Loucy (cell line): ENCODE measurements at regions not wholly inside any gene's neighbourhood (a gene's known extent, or its start where the extent isn't known, plus 50 kb on each side); places are given as distances from the start of the nearest gene placed in this dataset.

Experiments used
- H2AFZ ChIP-seq: fragments of 200-600 bp; sonication (generic); 2 replicates; pipeline ENCODE4 v1.6.0; 2016; ENCODE audit warnings: antibody characterized with exemption, mild to moderate bottlenecking, low read length, moderate library complexity
- H3F3A ChIP-seq: fragments of 200-600 bp; 2 replicates; pipeline ENCODE4 v1.6.0; 2016; ENCODE audit warnings: antibody characterized with exemption, low read depth, mild to moderate bottlenecking
- H3K27me3 ChIP-seq: fragments of 200-600 bp; sonication (generic); 2 replicates; pipeline ENCODE4 v1.6.1; 2014; ENCODE audit warnings: low read length, mild to moderate bottlenecking; ENCODE audit not compliant: insufficient read depth, poor library complexity, severe bottlenecking
- H3K36me3 ChIP-seq: fragments of 200-600 bp; sonication (generic); 2 replicates; pipeline ENCODE4 v1.6.1; 2016; ENCODE audit warnings: low read length; ENCODE audit not compliant: insufficient read depth
- H3K4me1 ChIP-seq: fragments of 200-600 bp; sonication (generic); 2 replicates; pipeline ENCODE4 v1.5.1; 2014; ENCODE audit warnings: low read length, mild to moderate bottlenecking; ENCODE audit not compliant: insufficient read depth, poor library complexity, severe bottlenecking
- H3K4me2 ChIP-seq: fragments of 200-600 bp; sonication (generic); 2 replicates; pipeline ENCODE4 v1.6.0; 2014; ENCODE audit warnings: antibody characterized with exemption, low read length, low read depth, mild to moderate bottlenecking; ENCODE audit not compliant: poor library complexity, severe bottlenecking
- H3K4me3 ChIP-seq: fragments of 200-600 bp; sonication (generic); 2 replicates; pipeline ENCODE4 v1.5.1; 2014; ENCODE audit warnings: low read length, mild to moderate bottlenecking, mixed read lengths; ENCODE audit not compliant: poor library complexity, severe bottlenecking
- H3K79me2 ChIP-seq: fragments of 200-600 bp; sonication (generic); 2 replicates; pipeline ENCODE4 v1.6.1; 2014; ENCODE audit warnings: low read length; ENCODE audit not compliant: insufficient read depth
- H3K9ac ChIP-seq: fragments of 200-600 bp; sonication (generic); 2 replicates; pipeline ENCODE4 v1.6.0; 2014; ENCODE audit warnings: mild to moderate bottlenecking, low read depth, low read length, moderate library complexity; ENCODE audit not compliant: poor library complexity, severe bottlenecking
- H3K9me2 ChIP-seq: fragments of 200-600 bp; sonication (generic); replicated peaks from 2 replicates; pipeline ENCODE4 v1.6.1; 2016; ENCODE audit warnings: low read depth, low read length, mixed read lengths
- H3K9me3 ChIP-seq: fragments of 200-600 bp; sonication (generic); 2 replicates; pipeline ENCODE4 v1.6.1; 2014; ENCODE audit warnings: mild to moderate bottlenecking, antibody characterized with exemption, low read length, low read depth; ENCODE audit not compliant: insufficient read depth
- H4K20me1 ChIP-seq: fragments of 200-600 bp; sonication (generic); 2 replicates; pipeline ENCODE4 v1.6.0; 2014; ENCODE audit warnings: antibody characterized with exemption, low read length, mild to moderate bottlenecking; ENCODE audit not compliant: insufficient read depth, poor library complexity, severe bottlenecking
- CTCF ChIP-seq: fragments of 200-600 bp; sonication (generic); conservative IDR thresholded peaks from 2 replicates; pipeline ENCODE4 v1.5.1; 2014; ENCODE audit warnings: mild to moderate bottlenecking, antibody characterized with exemption, low read length
- EZH2phosphoT487 ChIP-seq: fragments of 200-600 bp; IDR thresholded peaks from 2 replicates; pipeline ENCODE4 v1.6.1; 2018; ENCODE audit warnings: antibody characterized with exemption, mild to moderate bottlenecking, moderate library complexity, borderline replicate concordance

- no peaks in the 10 kb centered on the region for H3K4me1 ChIP-seq
- TF ChIP-seq EZH2phosphoT487 (no peak), CTCF (no peak)
- no peak overlapping the region for H3K9ac ChIP-seq
- no peak overlapping the region for H2AFZ ChIP-seq
- H3K79me2 ChIP-seq: no peaks in the 10 kb centered on the region
- no peaks in the 10 kb centered on the region for H3F3A ChIP-seq
- H3K4me3 ChIP-seq: no peak overlapping the region
- H3K9me2 ChIP-seq: no peaks in the 10 kb centered on the region
- no peak overlapping the region for H3K4me2 ChIP-seq
- no peaks in the 10 kb centered on the region for H3K9me3 ChIP-seq
- no peaks in the 10 kb centered on the region for H3K36me3 ChIP-seq
- no peaks in the 10 kb centered on the region for H3K27me3 ChIP-seq
- H4K20me1 ChIP-seq: no peaks in the 10 kb centered on the region
Observed at GRCh38 chrX:111008126-111008525, 87.9 kb upstream of the PAK3 start.

- Histone ChIP-seq H3K27me3 (no peaks in the 10 kb centered on the region), H3K4me1 (no peaks in the 10 kb centered on the region), H3K4me3 (no peak overlapping the region), H3K9ac (no peak overlapping the region), H3K79me2 (no peaks in the 10 kb centered on the region), H4K20me1 (no peaks in the 10 kb centered on the region), H3K9me2 (no peaks in the 10 kb centered on the region), H3F3A (no peaks in the 10 kb centered on the region), H2AFZ (no peak overlapping the region), H3K9me3 (no peaks in the 10 kb centered on the region), H3K36me3 (no peaks in the 10 kb centered on the region), H3K4me2 (no peak overlapping the region)
- TF ChIP-seq CTCF: no peak
Observed at GRCh38 chrX:111007238-111007637, 88.8 kb upstream of the PAK3 start.

DNA sequence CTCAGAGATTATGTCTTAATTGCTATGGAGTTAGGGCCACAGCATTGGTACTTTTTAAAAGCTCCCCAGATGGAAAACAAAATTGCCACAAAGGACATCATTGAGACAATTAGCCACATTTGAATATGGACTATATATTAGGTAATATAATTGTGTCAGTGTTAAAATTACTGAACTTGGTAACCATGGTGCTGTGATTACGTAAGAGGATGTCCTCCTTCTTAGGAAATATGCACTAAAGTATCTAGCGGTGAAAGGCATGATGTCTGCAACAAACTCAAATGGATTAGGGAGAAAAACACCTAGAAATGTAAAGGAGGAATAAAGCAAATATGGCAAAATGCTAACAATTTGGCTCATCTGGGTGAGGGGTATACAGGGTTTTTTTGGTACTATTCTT, 89.9 kb upstream of the PAK3 start:
- H3K27me3 ChIP-seq: no peaks in the 10 kb centered on the region
- H3K4me2 ChIP-seq: no peak overlapping the region
- no peak overlapping the region for H3K4me3 ChIP-seq
- no peaks in the 10 kb centered on the region for H3K9me3 ChIP-seq
- TF ChIP-seq CTCF (no peak), EZH2phosphoT487 (no peak)
- H3K9ac ChIP-seq: no peak overlapping the region
- no peaks in the 10 kb centered on the region for H3F3A ChIP-seq
- H3K4me1 ChIP-seq: no peaks in the 10 kb centered on the region
- no peak overlapping the region for H2AFZ ChIP-seq
- H3K36me3 ChIP-seq: no peaks in the 10 kb centered on the region
- no peaks in the 10 kb centered on the region for H3K9me2 ChIP-seq
- H4K20me1 ChIP-seq: no peaks in the 10 kb centered on the region
- H3K79me2 ChIP-seq: no peaks in the 10 kb centered on the region
